ENCODE measurements at regions not wholly inside any gene's neighbourhood (a gene's known extent, or its start where the extent isn't known, plus 50 kb on each side); places are given as distances from the start of the nearest gene placed in this dataset.
"Not testable (repeated sequence)": the region's sequence is repeated elsewhere in the genome, so short reads cannot be mapped to it uniquely, and the experiment has no call there.

DNA sequence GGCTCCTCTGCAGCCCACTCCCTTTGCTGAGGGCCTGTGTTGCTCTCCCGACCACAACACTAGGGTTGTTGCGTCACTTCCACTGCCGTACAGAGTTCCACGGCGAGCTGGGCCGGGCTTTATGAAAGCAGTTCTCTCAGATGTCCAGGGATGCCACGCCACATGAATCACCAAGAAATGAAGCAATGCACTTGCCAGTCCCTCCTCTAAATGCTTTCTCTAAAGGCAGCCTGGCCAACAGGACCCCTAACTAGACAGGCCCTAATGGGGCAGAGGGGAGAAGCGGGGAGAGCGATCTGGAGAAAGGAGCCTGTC, 188.7 kb downstream of the CTTN start:
- intact Hi-C loops (cut with micrococcal nuclease) = no loop called here

DNA sequence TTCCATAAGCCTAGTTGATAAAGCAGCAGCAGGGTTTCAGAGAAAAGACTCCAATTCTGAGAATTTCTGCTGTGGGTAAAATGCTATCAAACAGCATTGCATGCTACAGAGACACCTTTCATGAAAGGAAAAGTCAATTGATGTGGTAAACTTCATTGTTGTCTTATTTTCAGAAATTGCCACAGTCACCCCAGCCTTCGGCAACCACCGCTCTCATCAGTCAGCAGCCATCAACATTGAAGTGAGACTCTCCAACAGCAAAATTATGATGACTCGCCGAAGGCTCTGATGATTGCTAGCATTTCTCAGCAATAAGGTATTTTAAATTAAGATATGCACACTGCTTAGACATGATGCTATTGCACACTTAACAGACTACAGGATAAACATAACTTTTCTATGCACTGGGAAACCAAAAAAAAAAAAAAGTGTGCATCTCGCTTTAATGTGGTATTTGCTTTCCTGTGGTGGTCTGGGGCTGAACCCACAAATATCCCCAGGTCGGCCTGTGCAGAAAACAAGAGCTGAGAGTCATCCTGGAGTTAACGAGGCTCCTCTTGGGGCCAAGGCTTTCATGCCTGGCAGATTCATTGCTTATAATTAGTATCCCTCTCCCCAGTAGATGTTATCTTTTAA, 192.1 kb downstream of the CTTN start:
- intact Hi-C loops (cut with micrococcal nuclease) = no loop called here

DNA sequence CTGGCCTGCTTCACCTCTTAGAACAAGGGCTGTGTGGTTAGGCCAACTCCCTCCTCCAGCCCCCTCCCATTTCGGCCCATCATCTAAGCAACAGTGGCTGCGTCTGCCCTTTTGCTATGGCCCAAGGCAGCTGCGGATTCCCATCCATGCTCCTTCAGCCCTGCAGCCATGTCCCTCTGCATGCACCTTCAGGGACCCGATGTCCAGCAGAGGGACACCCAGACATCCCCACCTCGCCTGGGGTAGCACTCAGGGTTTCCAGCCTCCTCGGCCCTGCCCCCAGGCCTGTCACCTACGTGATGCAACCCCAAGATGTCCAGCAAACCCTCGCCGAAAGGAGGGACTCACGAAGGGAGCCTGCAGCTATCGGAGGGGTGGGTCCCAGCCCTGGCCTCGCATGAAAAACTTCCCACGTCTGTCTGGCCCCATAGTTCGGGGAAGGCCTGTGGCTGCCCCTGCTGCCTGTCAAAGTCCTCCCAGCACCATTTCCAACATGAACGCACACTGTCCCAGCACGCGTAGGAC, 194.4 kb downstream of the CTTN start:
- intact Hi-C loops (cut with micrococcal nuclease) = no loop called here

DNA sequence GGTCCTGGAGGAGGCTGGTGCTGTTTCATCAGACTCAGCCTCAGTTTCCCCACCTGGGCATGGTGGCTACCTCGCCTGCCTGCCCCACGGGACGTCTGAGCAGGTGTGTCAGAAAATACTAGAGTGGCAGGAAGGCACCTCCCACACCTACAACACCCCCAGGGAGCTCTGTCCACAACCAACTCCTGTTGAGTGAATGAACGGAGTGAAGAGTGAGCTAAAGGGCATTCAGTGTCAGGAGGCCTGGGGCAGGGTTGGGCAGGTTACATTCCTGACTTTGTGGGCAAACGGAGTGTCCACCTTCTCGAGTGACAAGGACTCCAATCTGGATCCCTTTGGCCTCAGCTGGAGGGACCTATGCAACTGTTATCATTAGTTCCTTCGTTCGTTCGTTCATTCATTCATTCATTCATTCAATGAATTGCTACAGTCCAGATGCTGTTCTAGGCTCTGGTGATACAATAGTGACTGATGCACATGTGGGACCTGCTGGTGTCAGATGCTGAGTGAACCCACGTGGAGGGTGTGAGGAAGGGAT, 195.2 kb downstream of the CTTN start:
- intact Hi-C loops (cut with micrococcal nuclease) = no loop called here

DNA sequence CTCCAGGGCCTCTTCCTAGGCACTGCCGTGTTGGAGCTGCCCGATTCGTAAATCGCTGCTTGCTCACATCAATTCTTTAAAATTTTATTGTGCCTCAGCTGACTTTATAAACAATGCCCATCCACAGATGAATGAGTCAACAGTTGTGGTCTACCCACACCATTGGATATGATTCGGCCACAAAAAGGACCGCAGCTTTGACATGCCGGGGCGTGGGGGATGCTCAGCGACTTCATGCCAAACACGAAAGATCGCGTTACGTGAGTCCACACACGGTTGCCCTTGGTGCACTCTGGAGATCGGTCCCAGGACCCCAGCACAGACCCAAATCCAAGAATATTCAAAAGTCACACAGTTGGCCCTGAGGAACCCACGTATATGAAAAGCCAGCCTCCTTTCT, 195.7 kb downstream of the CTTN start:
- intact Hi-C loops (cut with micrococcal nuclease) = no loop called here

DNA sequence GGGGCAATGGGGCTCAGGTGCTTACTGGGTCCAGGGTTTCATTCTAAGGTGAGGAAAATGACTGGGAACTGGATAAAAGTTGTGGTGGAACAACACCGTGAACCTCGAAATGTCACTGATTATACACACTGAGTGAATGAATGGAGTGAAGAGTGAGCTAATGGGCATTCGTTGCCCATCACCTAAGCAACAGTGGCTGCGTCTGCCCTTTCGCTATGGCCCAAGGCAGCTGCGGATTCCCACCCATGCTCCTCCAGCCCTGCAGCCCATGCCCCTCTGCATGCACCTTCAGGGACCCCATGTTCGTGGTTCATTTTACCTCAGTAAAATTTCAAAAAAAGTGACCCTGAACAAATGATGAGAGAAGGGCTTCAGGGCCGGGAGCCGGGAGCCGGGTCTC, 196.3 kb downstream of the CTTN start:
- intact Hi-C loops (cut with micrococcal nuclease) = no loop called here

DNA sequence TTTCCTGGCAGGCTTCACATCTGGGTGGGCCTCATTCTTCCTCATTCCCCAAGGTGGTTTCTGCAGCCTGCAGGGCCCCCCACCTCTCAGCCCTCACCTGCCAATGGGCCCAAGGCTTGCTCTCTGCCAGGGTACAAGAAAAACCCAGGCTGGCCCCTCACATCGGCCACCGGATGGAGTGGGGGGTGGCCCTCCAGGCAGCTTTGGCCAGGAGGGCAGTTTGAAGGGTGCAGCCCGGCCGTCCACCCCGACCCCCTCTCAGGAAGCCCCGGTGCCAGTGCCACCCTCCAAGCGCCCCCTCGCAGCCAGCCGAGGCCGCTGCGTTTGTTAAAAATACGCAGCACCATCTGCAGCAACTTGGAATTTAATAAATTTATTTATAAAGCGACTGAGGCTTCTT, 196.7 kb downstream of the CTTN start:
- intact Hi-C loops (cut with micrococcal nuclease) = no loop called here

DNA sequence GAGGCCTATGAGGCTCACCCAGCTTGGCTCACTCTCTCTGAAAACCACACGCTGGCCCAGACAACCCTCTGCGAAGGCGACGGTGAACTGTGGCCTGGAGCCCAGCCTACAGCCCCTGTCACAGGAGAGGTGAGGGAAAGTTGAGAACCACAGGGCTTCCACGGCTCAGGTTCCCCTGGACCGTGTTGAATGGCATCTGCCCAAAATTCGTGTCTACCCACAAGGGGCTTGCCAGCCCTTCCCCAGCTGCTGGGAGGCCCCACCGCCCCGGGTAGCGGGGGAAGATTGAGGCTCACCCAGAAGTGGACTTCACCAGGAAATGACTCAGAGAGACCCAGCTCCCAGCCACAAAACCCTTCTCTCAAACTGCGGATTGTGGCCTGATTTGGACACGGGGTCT, 197.1 kb downstream of the CTTN start:
- intact Hi-C loops (cut with micrococcal nuclease) = no loop called here

DNA sequence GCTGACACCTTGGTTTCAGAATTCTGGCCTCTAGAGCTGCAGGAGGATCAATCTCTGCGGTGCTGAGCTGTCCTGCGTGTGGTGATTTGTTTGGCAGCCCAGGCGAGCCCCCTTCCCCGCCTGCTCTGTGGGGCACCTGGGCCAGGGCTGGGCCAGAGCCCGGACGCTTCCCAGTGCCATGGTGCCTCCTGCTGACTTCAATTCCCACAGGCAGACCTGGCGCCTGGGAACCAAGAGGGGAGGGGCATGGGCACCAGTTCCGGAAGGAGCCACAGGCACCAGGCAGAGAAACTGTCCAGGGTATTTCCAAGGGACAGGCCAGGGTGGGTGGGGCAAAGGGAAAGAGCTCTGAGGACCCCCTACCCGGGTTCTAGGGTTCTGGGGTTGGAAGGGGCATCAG, 197.8 kb downstream of the CTTN start:
- intact Hi-C loops (cut with micrococcal nuclease) = no loop called here

DNA sequence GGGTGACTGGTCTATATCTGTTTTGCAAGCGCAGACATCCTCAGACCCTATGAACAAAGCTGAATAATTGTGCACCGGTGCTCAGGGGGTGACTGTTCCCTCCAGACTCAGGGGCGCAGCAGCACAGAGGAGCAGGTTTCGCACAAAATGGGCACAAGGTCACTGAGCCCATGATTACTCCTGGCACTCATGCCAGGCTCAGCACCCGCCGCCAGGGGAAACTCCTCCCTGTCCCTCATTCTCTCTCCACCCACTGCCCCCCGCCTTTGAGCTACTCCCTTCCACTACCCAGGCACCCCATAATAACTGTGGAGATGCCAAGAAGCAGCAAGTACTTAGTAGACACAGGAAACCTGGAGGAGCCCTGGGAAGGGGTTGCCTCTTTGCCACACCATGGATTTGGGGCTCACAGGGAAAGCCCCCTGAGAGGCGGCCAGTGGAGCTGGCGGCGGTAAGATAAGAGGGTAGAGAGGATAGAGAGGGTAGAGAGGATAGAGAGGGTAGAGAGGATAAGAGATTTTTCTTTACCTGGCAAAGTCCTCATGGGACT, 198.8 kb downstream of the CTTN start:
- intact Hi-C loops (cut with micrococcal nuclease) = no loop called here

DNA sequence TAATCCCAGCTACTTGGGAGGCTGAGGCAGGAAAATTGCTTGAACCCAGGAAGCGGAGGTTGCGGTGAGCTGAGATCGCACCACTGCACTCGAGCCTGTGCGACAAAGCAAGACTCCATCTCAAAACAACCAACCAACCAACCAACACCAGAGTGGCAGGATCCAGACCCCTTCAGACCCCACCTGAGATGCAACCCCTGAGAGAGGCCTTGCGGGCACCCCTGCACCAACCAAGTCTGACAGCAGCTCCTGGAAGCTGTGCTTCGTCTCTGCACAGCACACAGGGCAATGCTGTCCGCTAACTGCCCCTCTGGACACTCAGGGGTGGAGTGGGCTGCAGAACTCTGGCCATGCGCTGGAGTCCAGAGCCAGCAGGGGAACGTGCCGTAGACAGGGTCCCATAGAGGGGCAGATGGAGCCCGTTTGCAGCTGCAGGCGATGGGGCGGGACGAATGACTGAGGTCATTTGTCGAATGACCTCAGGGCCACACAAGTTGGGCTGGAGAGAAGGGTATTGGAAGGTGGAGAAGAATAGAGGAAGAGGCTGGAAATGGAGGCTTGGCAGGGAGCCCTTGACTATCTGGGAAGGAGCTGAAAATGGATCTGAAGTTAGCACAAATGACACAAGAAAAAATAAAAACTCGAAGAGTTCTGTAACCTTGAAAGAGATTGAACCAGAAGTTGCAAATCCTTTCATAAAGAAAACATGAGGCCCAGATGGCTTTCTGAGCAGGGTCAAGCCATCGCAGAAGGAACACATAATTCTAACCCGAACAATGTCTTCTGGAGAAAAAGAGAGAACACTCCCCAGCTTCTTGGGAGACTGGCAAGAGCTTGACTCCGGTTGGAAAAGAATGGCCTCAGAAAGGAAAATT, 199.7 kb downstream of the CTTN start:
- intact Hi-C loops (cut with micrococcal nuclease) = no loop called here

DNA sequence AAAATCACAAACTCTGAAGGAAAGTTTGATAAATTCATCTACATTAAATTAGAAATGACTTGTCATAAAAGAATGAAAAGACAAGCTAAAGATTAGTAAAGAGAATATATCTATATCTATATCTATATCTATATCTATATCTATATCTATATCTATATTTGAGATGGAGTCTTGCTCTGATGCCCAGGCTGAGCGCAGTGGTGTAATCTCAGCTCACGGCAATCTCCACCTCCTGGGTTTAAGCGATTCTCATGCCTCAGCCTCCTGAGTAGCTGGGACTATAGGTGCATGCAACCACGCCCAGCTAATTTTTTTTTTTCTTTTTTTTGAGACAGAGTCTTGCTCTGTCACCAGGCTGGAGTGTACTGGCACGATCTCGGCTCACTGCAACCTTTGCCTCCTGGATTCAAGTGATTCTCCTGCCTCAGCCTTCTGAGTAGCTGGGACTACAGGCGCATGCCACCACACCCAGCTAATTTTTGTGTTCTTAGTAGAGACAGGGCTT, 202.6 kb downstream of the CTTN start:
- intact Hi-C loops (cut with micrococcal nuclease) = not testable (repeated sequence)

DNA sequence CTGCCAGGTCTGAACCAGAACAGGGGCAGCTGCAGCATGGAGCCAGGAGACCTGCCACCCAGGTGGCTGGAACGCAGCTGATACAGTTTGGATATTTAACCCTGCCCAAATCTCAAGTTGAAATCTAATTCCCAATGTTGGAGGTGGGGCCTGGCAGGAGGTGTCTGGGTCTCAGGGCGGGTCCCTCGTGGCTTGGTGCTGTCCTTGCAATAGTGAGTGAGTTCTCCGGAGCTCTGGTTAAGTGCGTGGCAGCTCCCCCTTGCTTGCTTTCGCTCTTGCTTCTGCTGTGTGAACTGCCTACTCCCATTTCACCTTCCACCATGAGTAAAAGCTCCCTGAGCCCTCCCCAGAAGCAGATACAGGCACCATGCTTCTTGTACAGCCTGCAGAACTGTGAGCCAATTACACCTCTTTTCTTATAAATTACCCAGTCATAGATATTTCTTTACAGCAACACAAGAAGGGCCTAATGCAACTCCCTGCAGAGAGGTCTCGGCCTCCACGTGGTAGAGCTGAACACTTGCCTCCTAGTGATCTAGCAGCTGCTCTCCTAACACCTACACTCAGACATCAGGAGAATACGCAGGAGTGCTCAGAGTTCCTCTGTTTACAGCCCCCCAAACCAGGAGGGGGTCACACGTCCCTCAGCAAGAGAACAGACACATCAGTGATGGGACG, 203.7 kb downstream of the CTTN start:
- intact Hi-C loops (cut with micrococcal nuclease) = no loop called here

DNA sequence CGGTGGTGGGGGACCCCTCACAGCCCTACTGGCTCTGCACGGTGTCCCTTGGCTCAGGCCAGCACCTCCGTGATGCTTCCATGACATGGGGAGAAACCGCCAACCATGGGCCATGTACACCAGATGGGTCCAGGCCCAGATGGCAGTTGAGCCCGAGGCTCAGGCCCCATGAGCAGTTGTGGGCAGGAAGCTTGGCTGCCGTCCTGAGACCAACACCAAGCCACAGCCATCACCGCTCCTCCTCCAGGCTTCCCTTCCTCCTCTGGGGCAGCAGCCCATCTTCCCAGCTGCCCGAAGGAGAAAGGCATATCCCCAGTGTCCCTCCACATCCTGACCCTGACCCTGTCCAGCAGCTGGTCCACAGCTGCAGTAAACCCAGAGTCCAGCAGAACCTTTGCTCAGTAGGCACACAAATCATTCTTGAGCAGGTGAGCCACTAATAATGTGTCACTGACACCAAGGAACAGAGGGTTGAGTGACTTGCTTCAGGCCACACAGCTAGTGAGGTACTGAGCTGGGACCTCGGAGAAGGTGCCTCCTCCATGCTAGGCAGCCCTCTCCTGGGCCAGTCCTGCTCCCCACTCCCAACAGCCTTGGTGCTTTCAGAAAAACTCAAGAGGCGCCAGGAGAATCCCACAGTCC, 204.9 kb downstream of the CTTN start:
- intact Hi-C loops (cut with micrococcal nuclease) = no loop called here

DNA sequence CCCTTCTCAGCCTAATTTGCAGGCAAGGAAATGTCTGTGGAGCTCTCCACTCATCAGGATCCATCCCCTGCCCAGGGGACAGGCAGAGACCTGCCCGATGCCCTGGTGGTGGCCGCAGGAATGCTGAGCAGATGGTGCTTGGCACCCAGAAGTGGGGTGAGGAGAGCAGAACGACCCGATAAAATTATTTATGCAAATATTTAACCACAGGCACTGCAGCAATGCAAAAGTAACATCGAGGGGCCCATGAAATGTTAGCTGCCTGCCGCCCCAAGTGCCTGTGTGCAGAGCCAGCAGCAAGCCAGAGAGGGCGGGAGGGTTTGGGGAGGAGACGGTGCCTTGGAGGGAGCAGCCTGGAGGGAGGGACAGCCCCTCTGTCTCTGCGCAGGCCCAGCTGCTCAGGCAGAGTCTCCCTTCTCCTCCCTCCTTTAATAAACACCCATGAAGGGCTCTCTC, 205.5 kb downstream of the CTTN start:
- intact Hi-C loops (cut with micrococcal nuclease) = no loop called here

DNA sequence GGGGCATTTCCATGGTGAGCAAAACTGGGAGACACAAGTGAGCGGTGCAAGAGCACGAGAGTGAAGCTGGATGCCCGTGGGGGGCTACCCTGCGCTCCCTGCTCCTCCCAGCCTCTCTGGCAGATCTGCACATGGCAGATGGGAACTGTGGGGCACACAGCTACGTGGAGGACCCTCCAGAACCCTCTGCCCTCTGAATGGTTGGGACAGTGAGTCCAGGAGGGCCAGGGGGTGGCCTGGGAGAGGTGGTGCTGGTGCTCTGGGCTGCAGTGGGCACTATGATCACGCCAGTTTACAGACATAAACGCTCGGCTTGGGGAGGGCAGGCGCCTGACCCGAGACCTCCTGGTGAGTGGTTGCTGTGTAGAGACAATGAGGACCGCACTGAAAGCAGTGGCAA, 205.9 kb downstream of the CTTN start:
- intact Hi-C loops (cut with micrococcal nuclease) = no loop called here

DNA sequence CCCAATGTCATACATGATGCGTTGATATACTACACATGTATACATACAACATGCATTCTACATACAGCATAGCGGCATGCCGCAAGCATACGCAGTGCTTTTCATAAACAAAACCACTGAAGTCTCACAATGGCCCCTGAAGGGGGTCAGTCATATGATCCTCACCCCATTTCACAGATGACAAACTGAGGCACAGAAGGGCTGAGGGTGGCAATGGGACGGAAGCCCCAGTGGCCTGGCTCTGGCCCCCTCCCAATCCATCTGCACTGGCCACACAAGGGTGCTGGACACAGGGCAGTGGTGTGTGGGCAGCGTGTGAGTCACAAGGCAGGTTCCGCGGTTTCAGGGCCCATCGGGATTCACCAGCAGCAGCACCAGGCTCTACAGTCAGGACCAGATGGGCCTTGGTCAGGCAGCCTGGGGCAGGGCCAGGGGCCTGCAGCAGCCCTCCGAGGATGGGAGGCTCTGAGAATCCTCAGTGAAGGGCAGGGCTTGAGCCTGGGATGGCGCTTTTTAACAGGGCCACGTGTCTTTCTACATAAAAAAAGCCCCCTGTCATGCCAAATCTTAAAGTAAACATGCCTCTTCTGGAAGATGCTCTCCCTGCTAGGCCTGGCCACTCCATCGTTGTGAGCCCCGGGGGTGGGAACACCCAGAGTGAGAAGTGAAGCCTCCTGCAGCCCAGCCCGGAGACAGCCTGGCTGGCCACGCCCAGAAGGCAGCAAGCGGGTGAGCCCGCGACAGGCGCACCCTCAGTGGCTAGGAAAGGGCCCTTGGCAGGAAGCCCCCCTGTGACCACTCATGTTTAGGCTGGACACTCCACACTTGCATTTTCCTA, 206.5 kb downstream of the CTTN start:
- intact Hi-C loops (cut with micrococcal nuclease) = no loop called here

DNA sequence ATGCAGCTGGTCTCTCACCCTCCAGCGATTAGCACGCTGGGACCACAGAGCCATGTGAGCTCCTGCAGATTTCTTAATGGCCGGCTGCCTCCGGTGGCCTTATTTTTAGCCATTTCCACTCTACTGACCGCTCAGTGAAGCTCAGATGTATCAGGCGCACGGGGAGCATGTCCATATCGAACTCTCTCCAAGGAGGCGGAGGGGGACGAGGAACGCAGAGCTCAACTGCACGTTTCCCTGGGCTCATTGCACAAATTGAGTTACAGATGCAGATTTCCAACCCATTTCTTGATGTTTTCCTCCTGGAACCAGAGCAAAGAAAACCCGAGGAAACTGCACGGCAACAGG, 207.1 kb downstream of the CTTN start:
- intact Hi-C loops (cut with micrococcal nuclease) = no loop called here

DNA sequence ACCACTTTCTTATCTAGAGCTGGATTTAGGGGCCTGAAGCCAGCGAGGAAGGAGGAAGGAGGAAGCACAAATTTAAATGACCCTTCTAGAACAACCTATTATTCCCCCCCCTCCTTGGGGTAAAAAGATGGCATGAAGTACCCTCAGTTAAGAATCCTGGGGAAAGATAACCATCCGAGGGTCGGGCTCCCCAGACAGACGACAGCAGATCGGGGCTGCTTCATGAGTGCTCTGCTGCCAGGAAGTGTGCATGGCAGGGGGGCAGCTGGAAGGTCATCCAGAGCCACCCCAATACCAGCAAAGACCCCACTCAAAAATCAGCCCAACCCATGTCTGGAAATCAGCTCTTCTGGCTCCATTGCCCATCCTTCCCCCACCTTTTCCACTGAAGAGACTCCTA, 207.5 kb downstream of the CTTN start:
- intact Hi-C loops (cut with micrococcal nuclease) = no loop called here

DNA sequence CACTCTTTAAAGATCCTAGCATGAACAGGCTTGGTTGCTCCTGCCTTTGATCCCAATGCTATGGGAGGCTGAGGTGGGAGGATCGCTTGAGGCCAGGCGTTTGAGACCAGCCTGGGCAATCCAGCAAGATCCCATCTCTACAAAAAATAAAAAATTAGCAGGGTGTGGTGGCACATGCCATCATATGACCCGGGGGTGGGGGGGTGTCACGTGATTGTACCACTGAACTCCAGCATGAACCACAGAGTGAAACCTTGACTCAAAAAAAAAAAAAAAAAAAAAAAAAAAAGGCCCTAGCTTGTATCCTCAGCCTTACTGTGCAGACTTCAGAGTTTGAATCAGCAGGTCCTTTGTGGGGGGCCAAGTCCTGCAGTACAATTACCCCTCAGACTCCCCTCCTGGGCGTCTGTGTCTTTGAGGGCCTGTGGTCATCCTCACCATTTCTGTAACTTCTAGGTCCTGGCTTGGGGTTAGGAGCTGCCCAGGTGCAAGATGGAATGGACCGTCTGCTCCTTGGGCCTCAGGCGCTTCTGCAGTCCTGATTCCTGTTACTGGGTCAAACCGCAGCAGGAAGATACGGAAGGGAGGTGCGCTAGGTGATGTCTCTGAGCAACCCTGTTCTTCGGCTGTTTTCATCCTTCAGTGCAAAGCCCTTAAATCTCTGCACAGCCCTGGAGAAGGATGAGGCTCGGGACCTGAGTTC, 208.1 kb downstream of the CTTN start:
- intact Hi-C loops (cut with micrococcal nuclease) = no loop called here

Measured in T-helper 2 cell treated with Interferon-gamma antibody and Interleukin-4, amounts not matched to agents 100 ng/mL and 5 ng/mL, for 36 hours (primary cell).